SJSA1 (cell line): ENCODE measurements at regions not wholly inside any gene's neighbourhood (a gene's known extent, or its start where the extent isn't known, plus 50 kb on each side); places are given as distances from the start of the nearest gene placed in this dataset.

Experiments used
- DNase-seq, 2 experiments: peaks; one replicate each; pipeline ENCODE4 v3.0.0-alpha.2; 2015 to 2020; ENCODE audit warnings: low spot score in 2 of 2, low read depth in 1 of 2
- H3K27ac ChIP-seq: fragments of 250-450 bp; sonication (Bioruptor Pico); 2 replicates; pipeline ENCODE4 v1.5.1; 2020; ENCODE audit warnings: mild to moderate bottlenecking, moderate library complexity
- H3K27me3 ChIP-seq: fragments of 250-450 bp; sonication (Bioruptor Pico); replicated peaks from 2 replicates; pipeline ENCODE4 v1.5.1; 2020; ENCODE audit warnings: mild to moderate bottlenecking, moderate library complexity
- H3K36me3 ChIP-seq: fragments of 250-450 bp; sonication (Bioruptor Pico); 2 replicates; pipeline ENCODE4 v1.5.1; 2020; ENCODE audit warnings: mild to moderate bottlenecking
- H3K4me1 ChIP-seq: fragments of 250-450 bp; sonication (Bioruptor Pico); replicated peaks from 2 replicates; pipeline ENCODE4 v1.6.1; 2021; ENCODE audit warnings: mild to moderate bottlenecking
- H3K4me3 ChIP-seq: fragments of 250-450 bp; sonication (Bioruptor Pico); 2 replicates; pipeline ENCODE4 v1.5.1; 2020; ENCODE audit warnings: mild to moderate bottlenecking
- H3K9me3 ChIP-seq: fragments of 250-450 bp; sonication (Bioruptor Pico); replicated peaks from 2 replicates; pipeline ENCODE4 v1.5.1; 2020; ENCODE audit warnings: mild to moderate bottlenecking

GRCh38 chr21:38057626-38058025, 141.4 kb upstream of the KCNJ6 start:
- no peaks in the 10 kb centered on the region for H3K4me1 ChIP-seq
- H3K4me3 ChIP-seq = no peak overlapping the region
- no peak overlapping the region for H3K27ac ChIP-seq
- peaks cover 10% of the 10 kb centered on the region for H3K27me3 ChIP-seq
- DNase-seq = no peak
- H3K9me3 ChIP-seq = no peaks in the 10 kb centered on the region
- H3K36me3 ChIP-seq = no peaks in the 10 kb centered on the region

GRCh38 chr21:38060533-38060932, 144.3 kb upstream of the KCNJ6 start:
- H3K9me3 ChIP-seq = no peaks in the 10 kb centered on the region; the same call in 1 of the 2 replicates
- H3K4me1 ChIP-seq = no peaks in the 10 kb centered on the region
- H3K36me3 ChIP-seq = no peaks in the 10 kb centered on the region
- peaks cover 14% of the 10 kb centered on the region for H3K27me3 ChIP-seq
- H3K4me3 ChIP-seq = no peak overlapping the region
- no peak for DNase-seq
- H3K27ac ChIP-seq = no peak overlapping the region

GRCh38 chr21:38067086-38067739, 151.0 kb upstream of the KCNJ6 start:
- H3K27me3 ChIP-seq = peaks cover 16% of the 10 kb centered on the region
- no peak overlapping the region for H3K4me3 ChIP-seq
- no peak for DNase-seq

GRCh38 chr21:38072489-38072888, 156.2 kb upstream of the KCNJ6 start:
- H3K27ac ChIP-seq = no peak overlapping the region
- H3K36me3 ChIP-seq = no peaks in the 10 kb centered on the region
- H3K4me3 ChIP-seq = no peak overlapping the region
- DNase-seq = no peak
- no peaks in the 10 kb centered on the region for H3K9me3 ChIP-seq
- H3K4me1 ChIP-seq = no peaks in the 10 kb centered on the region
- H3K27me3 ChIP-seq = peaks cover 7% of the 10 kb centered on the region

More at GRCh38 chr21:38067086-38067739, 151.0 kb upstream of the KCNJ6 start:
- no peaks in the 10 kb centered on the region; the same call in 1 of the 2 replicates for H3K9me3 ChIP-seq
- no peaks in the 10 kb centered on the region for H3K36me3 ChIP-seq
- no peak overlapping the region for H3K27ac ChIP-seq
- H3K4me1 ChIP-seq = no peaks in the 10 kb centered on the region

- Histone ChIP-seq H3K27ac (no peak overlapping the region), H3K9me3 (no peaks in the 10 kb centered on the region), H3K4me1 (no peaks in the 10 kb centered on the region), H3K36me3 (no peaks in the 10 kb centered on the region), H3K4me3 (no peak overlapping the region), H3K27me3 (peaks cover 2% of the 10 kb centered on the region; the same call in 1 of the 2 replicates)
- DNase-seq = no peak
Measured at GRCh38 chr21:38075833-38076587, 159.8 kb upstream of the KCNJ6 start.

- Histone ChIP-seq H3K9me3 (no peaks in the 10 kb centered on the region), H3K27ac (no peak overlapping the region), H3K4me1 (no peaks in the 10 kb centered on the region), H3K36me3 (no peaks in the 10 kb centered on the region), H3K27me3 (peaks cover 2% of the 10 kb centered on the region; the same call in 1 of the 2 replicates), H3K4me3 (no peak overlapping the region)
- no peak for DNase-seq
Measured at GRCh38 chr21:38077569-38077968, 161.3 kb upstream of the KCNJ6 start.

- no peaks in the 10 kb centered on the region for H3K4me1 ChIP-seq
- no peak overlapping the region for H3K27ac ChIP-seq
- H3K27me3 ChIP-seq = peaks cover 2% of the 10 kb centered on the region; the same call in 1 of the 2 replicates
- no peak overlapping the region for H3K4me3 ChIP-seq
- no peaks in the 10 kb centered on the region for H3K9me3 ChIP-seq
- DNase-seq = no peak
- H3K36me3 ChIP-seq = no peaks in the 10 kb centered on the region
Measured at GRCh38 chr21:38080888-38081287, 164.6 kb upstream of the KCNJ6 start.

GRCh38 chr21:38081708-38082107, 165.5 kb upstream of the KCNJ6 start:
- Histone ChIP-seq H3K4me1 (no peaks in the 10 kb centered on the region), H3K27me3 (peaks cover 2% of the 10 kb centered on the region; the same call in 1 of the 2 replicates)

GRCh38 chr21:38082936-38083485, 166.8 kb upstream of the KCNJ6 start:
- H3K4me3 ChIP-seq = no peak overlapping the region
- H3K27ac ChIP-seq = no peak overlapping the region
- DNase-seq = no peak

More at GRCh38 chr21:38081708-38082107, 165.5 kb upstream of the KCNJ6 start:
- Histone ChIP-seq H3K36me3 (no peaks in the 10 kb centered on the region), H3K4me3 (no peak overlapping the region), H3K9me3 (no peaks in the 10 kb centered on the region), H3K27ac (no peak overlapping the region)
- DNase-seq = no peak

GRCh38 chr21:38083535-38083934, 167.3 kb upstream of the KCNJ6 start:
- Histone ChIP-seq H3K36me3 (no peaks in the 10 kb centered on the region), H3K4me1 (no peaks in the 10 kb centered on the region), H3K9me3 (no peaks in the 10 kb centered on the region), H3K27ac (no peak overlapping the region), H3K27me3 (no peaks in the 10 kb centered on the region; the same call in 1 of the 2 replicates), H3K4me3 (no peak overlapping the region)
- no peak for DNase-seq

More at GRCh38 chr21:38082936-38083485, 166.8 kb upstream of the KCNJ6 start:
- Histone ChIP-seq H3K4me1 (no peaks in the 10 kb centered on the region), H3K9me3 (no peaks in the 10 kb centered on the region), H3K36me3 (no peaks in the 10 kb centered on the region), H3K27me3 (no peaks in the 10 kb centered on the region; the same call in 1 of the 2 replicates)

- H3K36me3 ChIP-seq = no peaks in the 10 kb centered on the region
- H3K9me3 ChIP-seq = no peaks in the 10 kb centered on the region
- DNase-seq = no peak
- no peak overlapping the region for H3K4me3 ChIP-seq
- no peaks in the 10 kb centered on the region for H3K4me1 ChIP-seq
- H3K27me3 ChIP-seq = no peaks in the 10 kb centered on the region; the same call in 1 of the 2 replicates
- H3K27ac ChIP-seq = no peak overlapping the region
Measured at GRCh38 chr21:38086580-38086979, 170.2 kb upstream of the KCNJ15 start.

- Histone ChIP-seq H3K36me3 (no peaks in the 10 kb centered on the region), H3K27ac (no peak overlapping the region), H3K4me1 (no peaks in the 10 kb centered on the region), H3K4me3 (no peak overlapping the region), H3K9me3 (no peaks in the 10 kb centered on the region), H3K27me3 (peaks cover 13% of the 10 kb centered on the region)
- no peak for DNase-seq
Measured at GRCh38 chr21:38088916-38089762, 167.7 kb upstream of the KCNJ15 start.

GRCh38 chr21:38089763-38090046, 167.1 kb upstream of the KCNJ15 start:
- DNase-seq = no peak
- Histone ChIP-seq H3K4me1 (no peaks in the 10 kb centered on the region), H3K36me3 (no peaks in the 10 kb centered on the region), H3K27ac (no peak overlapping the region), H3K4me3 (no peak overlapping the region), H3K27me3 (peaks cover 13% of the 10 kb centered on the region), H3K9me3 (no peaks in the 10 kb centered on the region)
